Stimulated activated CD8-positive, alpha-beta memory T cell treated with anti-CD3 and anti-CD28 coated beads, Interleukin-12 subunit alpha, Interleukin-12 subunit beta, amount 100 ng/mL, for 24 hours (primary cell): ENCODE measurements at regions not wholly inside any gene's neighbourhood (a gene's known extent, or its start where the extent isn't known, plus 50 kb on each side); places are given as distances from the start of the nearest gene placed in this dataset.
"Not testable (repeated sequence)": the region's sequence is repeated elsewhere in the genome, so short reads cannot be mapped to it uniquely, and the experiment has no call there.

ENCODE experiments used
- DNase-seq: peaks from one replicate; pipeline ENCODE4 v3.0.0-alpha.2; 2020; ENCODE audit errors: extremely low read depth

GRCh38 chr7:112937651-112938415 is 147.6 kb upstream of the TMEM168 start:
- no peak for DNase-seq

- no peak for DNase-seq
Observed at GRCh38 chr7:112933598-112933997, 143.4 kb upstream of the TMEM168 start.

GRCh38 chr7:112930787-112931186 is 140.6 kb upstream of the TMEM168 start:
- no peak for DNase-seq

GRCh38 chr7:112929421-112929820 is 139.2 kb upstream of the TMEM168 start:
- no peak for DNase-seq

- no peak for DNase-seq
Observed at GRCh38 chr7:112926018-112926417, 135.8 kb upstream of the TMEM168 start.

GRCh38 chr7:112922546-112922945 is 132.4 kb upstream of the TMEM168 start:
- not testable (repeated sequence) for DNase-seq

GRCh38 chr7:112916431-112916830 is 126.2 kb upstream of the TMEM168 start:
- not testable (repeated sequence) for DNase-seq

- DNase-seq, result no peak
Observed at GRCh38 chr7:112908086-112908485, 117.9 kb upstream of the TMEM168 start.

- DNase-seq, result no peak
Observed at GRCh38 chr7:112907658-112908057, 117.5 kb upstream of the TMEM168 start.

GRCh38 chr7:112905950-112906349 is 115.8 kb upstream of the TMEM168 start:
- no peak for DNase-seq

GRCh38 chr7:112905413-112905812 is 115.2 kb upstream of the TMEM168 start:
- no peak for DNase-seq

- DNase-seq, result no peak
Observed at GRCh38 chr7:112898432-112899290, 108.5 kb upstream of the TMEM168 start.

- DNase-seq, result no peak
Observed at GRCh38 chr7:112897839-112898431, 107.7 kb upstream of the TMEM168 start.

- DNase-seq, result no peak
Observed at GRCh38 chr7:112896026-112896601, 105.9 kb upstream of the TMEM168 start.

- no peak for DNase-seq
Observed at GRCh38 chr7:112892263-112892662, 102.1 kb upstream of the TMEM168 start.

- no peak for DNase-seq
Observed at GRCh38 chr7:112891698-112892097, 101.5 kb upstream of the TMEM168 start.

GRCh38 chr7:112889834-112890438 is 99.7 kb upstream of the TMEM168 start:
- DNase-seq, result no peak

GRCh38 chr7:112889268-112889667 is 99.1 kb upstream of the TMEM168 start:
- DNase-seq, result no peak

GRCh38 chr7:112888781-112889180 is 98.6 kb upstream of the TMEM168 start:
- no peak for DNase-seq

GRCh38 chr7:112887976-112888375 is 97.8 kb upstream of the TMEM168 start:
- DNase-seq, result no peak

GRCh38 chr7:112887337-112887736 is 97.1 kb upstream of the TMEM168 start:
- DNase-seq, result no peak

GRCh38 chr7:112886208-112886607 is 96.0 kb upstream of the TMEM168 start:
- DNase-seq, result no peak
